ENCODE measurements at regions not wholly inside any gene's neighbourhood (a gene's known extent, or its start where the extent isn't known, plus 50 kb on each side); places are given as distances from the start of the nearest gene placed in this dataset.

DNA sequence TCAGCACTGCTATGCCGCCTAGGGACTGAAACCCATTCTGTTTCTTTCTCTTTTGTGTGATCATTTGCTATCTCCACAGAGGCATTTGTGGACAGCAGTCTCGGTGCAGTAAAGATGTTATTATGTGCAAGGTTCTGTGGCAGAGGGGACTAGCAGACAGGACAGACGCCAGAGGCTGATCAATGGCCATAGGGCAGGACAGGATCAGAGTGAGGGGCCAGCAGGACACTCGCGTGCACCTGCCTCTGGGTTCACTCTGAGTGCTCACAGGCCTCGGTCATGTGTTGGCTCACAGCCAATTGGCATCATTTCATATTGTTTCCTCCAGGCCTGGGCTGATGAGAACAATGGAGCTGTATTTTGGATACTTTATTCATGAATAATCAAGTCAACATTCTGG lies 212.6 kb downstream of the TGFB2 start:
- TF ChIP-seq, protein P1, sequence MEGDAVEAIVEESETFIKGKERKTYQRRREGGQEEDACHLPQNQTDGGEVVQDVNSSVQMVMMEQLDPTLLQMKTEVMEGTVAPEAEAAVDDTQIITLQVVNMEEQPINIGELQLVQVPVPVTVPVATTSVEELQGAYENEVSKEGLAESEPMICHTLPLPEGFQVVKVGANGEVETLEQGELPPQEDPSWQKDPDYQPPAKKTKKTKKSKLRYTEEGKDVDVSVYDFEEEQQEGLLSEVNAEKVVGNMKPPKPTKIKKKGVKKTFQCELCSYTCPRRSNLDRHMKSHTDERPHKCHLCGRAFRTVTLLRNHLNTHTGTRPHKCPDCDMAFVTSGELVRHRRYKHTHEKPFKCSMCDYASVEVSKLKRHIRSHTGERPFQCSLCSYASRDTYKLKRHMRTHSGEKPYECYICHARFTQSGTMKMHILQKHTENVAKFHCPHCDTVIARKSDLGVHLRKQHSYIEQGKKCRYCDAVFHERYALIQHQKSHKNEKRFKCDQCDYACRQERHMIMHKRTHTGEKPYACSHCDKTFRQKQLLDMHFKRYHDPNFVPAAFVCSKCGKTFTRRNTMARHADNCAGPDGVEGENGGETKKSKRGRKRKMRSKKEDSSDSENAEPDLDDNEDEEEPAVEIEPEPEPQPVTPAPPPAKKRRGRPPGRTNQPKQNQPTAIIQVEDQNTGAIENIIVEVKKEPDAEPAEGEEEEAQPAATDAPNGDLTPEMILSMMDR (conservative IDR thresholded peaks at IDR 0.05; ENCODE audit: low read depth, low read length) = no peak
- H3K4me3 ChIP-seq (ENCODE audit: low read length) = no peak overlapping the region
- DNase-seq (ENCODE audit: low read depth) = no peak

DNA sequence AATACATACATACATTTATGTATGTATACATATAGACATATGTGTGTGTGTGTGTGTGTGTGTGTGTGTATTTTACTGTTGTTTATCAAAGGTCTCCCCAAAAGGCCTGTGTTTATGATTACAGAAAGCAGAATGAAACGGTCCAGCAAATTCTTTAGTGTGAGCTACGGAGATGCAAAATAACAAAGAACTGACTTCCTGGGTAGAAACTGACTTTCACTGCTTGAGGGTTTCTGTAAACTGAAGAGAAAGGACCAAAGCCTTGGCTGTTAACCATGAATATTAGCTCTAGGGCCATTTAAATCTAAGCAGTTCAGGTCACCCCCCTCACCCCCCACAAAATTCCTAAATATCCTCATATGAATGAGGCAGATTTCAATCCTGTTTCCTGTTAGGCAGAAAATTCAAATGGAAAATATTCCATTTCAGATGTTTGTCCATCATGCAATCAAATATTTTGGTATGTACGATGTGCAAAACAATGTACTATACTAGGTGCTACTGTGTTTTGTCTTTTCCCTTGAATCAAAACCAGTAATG lies 213.2 kb downstream of the TGFB2 start:
- TF ChIP-seq, protein P1 (conservative IDR thresholded peaks at IDR 0.05; ENCODE audit: low read depth, low read length) = no peak
- DNase-seq (ENCODE audit: low read depth) = no peak

DNA sequence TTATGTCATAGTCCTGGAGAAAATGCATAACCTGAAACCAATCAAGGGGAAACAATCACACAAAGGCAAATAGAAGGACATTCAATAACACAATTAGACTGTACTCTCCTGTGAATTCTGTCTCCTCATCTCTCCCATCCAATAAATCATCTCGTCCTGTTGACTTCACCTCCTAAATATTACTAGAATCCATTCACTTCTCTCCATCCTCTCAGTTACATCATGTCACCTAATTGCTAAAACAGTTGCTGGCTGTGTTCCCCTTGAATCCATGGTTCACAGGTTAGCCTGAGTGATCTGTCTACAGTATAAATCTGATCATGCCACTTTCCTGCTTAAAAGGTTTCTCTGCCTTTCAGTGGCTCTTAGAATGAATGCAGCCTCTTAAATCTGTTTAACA lies 220.2 kb downstream of the TGFB2 start:
- no peak overlapping the region for H3K4me3 ChIP-seq (ENCODE audit: low read length)
- TF ChIP-seq, protein P1 (conservative IDR thresholded peaks at IDR 0.05; ENCODE audit: low read depth, low read length) = no peak
- no peak for DNase-seq (ENCODE audit: low read depth)

More for the DNA sequence above, 213.2 kb downstream of the TGFB2 start:
- H3K4me3 ChIP-seq (ENCODE audit: low read length) = no peak overlapping the region

DNA sequence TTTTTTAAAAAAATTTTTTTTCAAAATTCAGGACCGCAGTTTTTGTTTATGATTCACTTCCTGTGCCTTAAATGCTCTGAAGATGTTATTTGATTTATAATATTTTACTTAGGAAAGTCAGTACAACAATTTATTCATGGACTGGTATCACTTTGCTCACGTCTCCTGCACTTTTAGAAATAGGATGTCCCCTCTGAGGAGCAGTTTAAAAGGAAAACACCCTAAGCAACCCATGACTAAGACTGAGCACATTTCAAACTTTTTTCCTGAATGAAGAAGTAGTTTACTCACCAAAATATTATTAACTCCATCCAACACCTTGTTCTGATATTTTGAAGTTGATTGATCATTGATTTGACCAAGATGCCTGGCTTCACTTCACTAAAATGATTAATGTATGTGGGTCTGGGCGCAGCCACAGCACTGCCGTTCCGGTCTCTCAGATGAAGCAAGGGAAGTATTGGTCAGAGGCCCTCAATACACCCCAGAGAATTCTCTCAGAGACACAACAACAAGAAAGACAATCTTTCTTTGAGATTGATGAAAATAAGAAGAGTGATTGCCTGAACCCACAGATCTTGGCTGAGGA lies 223.9 kb downstream of the TGFB2 start:
- DNase-seq (ENCODE audit: low read depth) = no peak
- TF ChIP-seq, protein P1 (conservative IDR thresholded peaks at IDR 0.05; ENCODE audit: low read depth, low read length) = no peak
- H3K4me3 ChIP-seq (ENCODE audit: low read length) = no peak overlapping the region

DNA sequence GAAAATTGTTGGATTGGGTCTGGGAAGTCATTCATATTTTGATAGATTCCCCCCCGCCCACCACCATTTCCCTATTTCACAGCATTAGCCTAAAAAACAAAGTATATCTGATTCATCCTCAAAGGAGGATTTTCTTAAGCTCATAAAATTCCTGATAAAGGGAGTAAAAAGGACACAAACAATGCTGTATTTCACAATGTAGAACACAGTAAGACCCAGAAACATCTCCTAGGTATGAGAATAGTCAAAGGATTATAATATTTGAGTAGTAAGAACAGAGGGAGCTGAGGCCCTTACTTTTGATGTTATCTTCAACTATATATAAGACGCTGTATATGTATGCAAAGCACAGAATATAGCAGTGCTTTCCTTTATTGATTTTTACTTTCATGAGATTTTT lies 225.3 kb downstream of the TGFB2 start:
- H3K4me3 ChIP-seq (ENCODE audit: low read length) = no peak overlapping the region
- TF ChIP-seq, protein P1 (conservative IDR thresholded peaks at IDR 0.05; ENCODE audit: low read depth, low read length) = no peak
- no peak for DNase-seq (ENCODE audit: low read depth)

DNA sequence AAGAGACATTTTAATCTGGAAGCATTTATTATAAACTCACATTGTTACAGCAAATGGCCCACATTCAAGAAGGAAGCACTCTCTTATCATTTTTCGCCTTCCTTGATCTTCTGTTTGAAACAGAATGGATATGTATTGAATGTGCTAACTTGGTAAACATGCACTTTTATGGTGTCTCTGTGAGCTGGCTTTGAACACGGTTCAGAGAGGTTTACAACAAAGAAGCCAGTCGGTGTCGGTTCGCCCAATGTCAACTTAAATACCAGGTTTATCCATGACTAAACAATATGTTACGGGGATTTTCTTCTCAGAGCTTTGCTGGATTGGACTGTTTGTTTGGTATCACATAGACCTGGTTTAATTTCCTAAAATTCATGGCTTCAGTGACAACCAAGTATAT lies 226.4 kb downstream of the TGFB2 start:
- TF ChIP-seq, protein P1 (conservative IDR thresholded peaks at IDR 0.05; ENCODE audit: low read depth, low read length) = no peak
- H3K4me3 ChIP-seq (ENCODE audit: low read length) = no peak overlapping the region
- DNase-seq (ENCODE audit: low read depth) = no peak

DNA sequence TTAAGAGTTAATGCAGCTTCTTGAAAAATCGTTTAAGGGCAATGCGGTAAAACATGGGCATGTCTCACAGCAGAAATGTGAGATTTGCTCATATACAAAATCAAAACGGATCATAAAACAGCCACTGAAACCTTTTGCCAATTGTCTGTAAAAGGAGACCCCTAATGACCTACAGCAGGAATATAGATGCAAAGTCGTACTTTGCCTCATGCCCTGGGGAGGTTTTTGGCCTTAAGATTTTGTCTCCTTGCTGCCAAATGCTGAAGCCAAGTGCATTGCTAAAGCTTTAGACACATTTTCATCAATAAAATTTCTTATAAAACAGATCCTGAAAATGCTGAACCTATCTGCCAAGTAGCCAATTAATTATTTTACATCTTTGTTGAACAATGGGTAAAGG lies 226.9 kb downstream of the TGFB2 start:
- no peak overlapping the region for H3K4me3 ChIP-seq (ENCODE audit: low read length)
- TF ChIP-seq, protein P1 (conservative IDR thresholded peaks at IDR 0.05; ENCODE audit: low read depth, low read length) = no peak
- no peak for DNase-seq (ENCODE audit: low read depth)
